Tibial artery (tissue), 4 donors: ENCODE measurements at regions not wholly inside any gene's neighbourhood (a gene's known extent, or its start where the extent isn't known, plus 50 kb on each side); places are given as distances from the start of the nearest gene placed in this dataset.

Experiments used
- DNase-seq, 2 donors: peaks; one replicate each; pipeline ENCODE4 v3.0.0-alpha.2; 2019
- H3K27ac ChIP-seq, 2 donors: fragments of 200-600 bp; sonication (generic) in 1 of 2; 1 replicate in 1 of 2; 2 replicates in 1 of 2; pipeline ENCODE4 v1.5.1; 2018 to 2019; ENCODE audit warnings: mild to moderate bottlenecking in 1 of 2
- H3K27me3 ChIP-seq, 2 donors: fragments of 200-600 bp; sonication (generic) in 1 of 2; one replicate each; pipeline versions ENCODE4 v1.5.1 to v1.6.0; 2016 to 2019
- H3K36me3 ChIP-seq, 3 donors: fragments of 200-600 bp; sonication (generic) in 2 of 3; one replicate each; pipeline ENCODE4 v1.5.1; 2016 to 2019; ENCODE audit warnings: mild to moderate bottlenecking in 2 of 3
- H3K4me1 ChIP-seq, 4 donors: fragments of 200-600 bp; sonication (generic) in 2 of 4; 1 replicate in 3 of 4; 2 replicates in 1 of 4; pipeline ENCODE4 v1.5.1; 2016 to 2019
- H3K4me3 ChIP-seq, 2 donors: fragments of 200-600 bp; sonication (generic) in 1 of 2; 1 replicate in 1 of 2; 2 replicates in 1 of 2; pipeline ENCODE4 v1.5.1; 2018 to 2019; ENCODE audit warnings: mild to moderate bottlenecking in 2 of 2
- H3K9me3 ChIP-seq, 3 donors: fragments of 200-600 bp; sonication (generic) in 1 of 3; one replicate each; pipeline ENCODE4 v1.5.1; 2016 to 2019
- intact Hi-C: fragments of 100-400 bp; cut with DNase I; formaldehyde crosslinking; loops from one replicate; pipeline ENCODE4 v1.15.0; 2023; ENCODE audit warnings: low total_unique reads
- TF ChIP-seq, protein P1 (sequence below), 2 experiments: fragments of 200-600 bp in 1 of 2; fragments of 450-650 bp in 1 of 2; IDR thresholded peaks; one replicate each; pipeline ENCODE4 v1.5.1; 2017 to 2019; ENCODE audit warnings: antibody characterized with exemption in 2 of 2, mild to moderate bottlenecking in 1 of 2, moderate library complexity in 1 of 2

DNA sequence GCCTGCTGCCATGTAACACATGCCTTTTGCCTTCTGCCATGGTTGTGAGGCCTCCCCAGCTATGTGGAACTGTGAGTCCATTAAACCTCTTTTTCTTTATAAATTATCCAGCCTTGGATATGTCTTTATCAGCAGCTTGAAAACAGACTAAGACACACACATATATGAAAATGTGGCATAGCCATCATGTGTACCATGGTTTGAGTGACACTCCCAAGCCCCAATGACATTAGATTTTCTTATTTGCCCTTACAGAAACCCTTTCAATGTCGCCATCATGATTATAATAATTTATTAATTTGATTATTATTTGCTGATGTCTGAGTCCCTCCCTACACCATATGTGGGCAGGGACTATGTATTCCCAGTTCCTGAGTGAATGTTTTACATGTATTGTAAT, 63.5 kb upstream of the FGGY start:
- Histone ChIP-seq H3K27ac (no peak overlapping the region), H3K9me3 (no peaks in the 10 kb centered on the region), H3K27me3 (no peaks in the 10 kb centered on the region), H3K4me3 (no peak overlapping the region), H3K4me1 (peaks cover 0 to 39% (median 8%) of the 10 kb centered on the region in 4 donors), H3K36me3 (no peaks in the 10 kb centered on the region)
- no peak for DNase-seq
- TF ChIP-seq, protein P1, sequence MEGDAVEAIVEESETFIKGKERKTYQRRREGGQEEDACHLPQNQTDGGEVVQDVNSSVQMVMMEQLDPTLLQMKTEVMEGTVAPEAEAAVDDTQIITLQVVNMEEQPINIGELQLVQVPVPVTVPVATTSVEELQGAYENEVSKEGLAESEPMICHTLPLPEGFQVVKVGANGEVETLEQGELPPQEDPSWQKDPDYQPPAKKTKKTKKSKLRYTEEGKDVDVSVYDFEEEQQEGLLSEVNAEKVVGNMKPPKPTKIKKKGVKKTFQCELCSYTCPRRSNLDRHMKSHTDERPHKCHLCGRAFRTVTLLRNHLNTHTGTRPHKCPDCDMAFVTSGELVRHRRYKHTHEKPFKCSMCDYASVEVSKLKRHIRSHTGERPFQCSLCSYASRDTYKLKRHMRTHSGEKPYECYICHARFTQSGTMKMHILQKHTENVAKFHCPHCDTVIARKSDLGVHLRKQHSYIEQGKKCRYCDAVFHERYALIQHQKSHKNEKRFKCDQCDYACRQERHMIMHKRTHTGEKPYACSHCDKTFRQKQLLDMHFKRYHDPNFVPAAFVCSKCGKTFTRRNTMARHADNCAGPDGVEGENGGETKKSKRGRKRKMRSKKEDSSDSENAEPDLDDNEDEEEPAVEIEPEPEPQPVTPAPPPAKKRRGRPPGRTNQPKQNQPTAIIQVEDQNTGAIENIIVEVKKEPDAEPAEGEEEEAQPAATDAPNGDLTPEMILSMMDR (IDR thresholded peaks at IDR 0.05) = no peak
- intact Hi-C loops = no loop called here

DNA sequence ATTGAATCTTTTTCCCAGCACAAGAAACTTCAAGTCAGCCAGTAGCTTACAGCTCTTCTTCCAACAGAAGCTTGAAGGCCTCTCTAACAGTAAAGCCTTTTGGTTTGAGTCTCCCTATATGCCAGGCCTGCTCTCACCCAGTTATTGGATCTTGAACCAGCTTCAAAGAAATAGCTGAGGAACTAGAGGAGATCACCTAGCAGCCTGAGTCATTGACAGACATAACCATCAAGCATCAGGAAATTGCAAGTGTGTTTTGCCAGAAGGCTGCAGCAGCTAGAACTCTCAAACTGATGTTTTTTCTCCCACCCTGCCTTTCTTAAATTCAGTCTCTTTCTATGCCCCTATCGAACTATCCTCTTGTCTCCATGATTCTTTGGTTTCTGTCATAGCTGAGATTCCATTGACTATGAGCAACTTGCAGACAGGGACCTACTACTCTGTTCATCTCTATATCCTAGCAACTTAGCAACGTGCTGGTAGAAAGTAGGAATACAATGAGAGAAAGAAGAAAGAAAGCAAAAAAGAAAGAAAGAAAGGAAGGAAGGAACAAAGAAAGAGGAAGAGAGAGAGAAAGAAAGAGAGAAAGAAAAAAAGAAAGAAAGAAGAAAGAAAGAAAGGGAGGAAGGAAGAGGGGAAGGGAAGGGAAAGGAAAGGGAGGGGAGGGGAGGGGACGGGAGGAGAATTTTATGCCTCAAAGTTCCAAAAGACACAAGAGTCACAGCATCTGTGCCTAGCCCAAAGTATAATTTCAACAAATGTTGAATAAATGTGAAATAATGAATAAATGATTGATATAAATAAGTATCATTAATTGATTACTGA, 60.0 kb upstream of the FGGY start:
- Histone ChIP-seq H3K27ac (no peak overlapping the region), H3K4me1 (peaks cover 0 to 11% (median 5%) of the 10 kb centered on the region in 4 donors), H3K4me3 (no peak overlapping the region), H3K36me3 (no peaks in the 10 kb centered on the region), H3K9me3 (no peaks in the 10 kb centered on the region), H3K27me3 (no peaks in the 10 kb centered on the region)
- TF ChIP-seq, protein P1 (IDR thresholded peaks at IDR 0.05) = no peak
- no peak for DNase-seq
- intact Hi-C loops = no loop called here

DNA sequence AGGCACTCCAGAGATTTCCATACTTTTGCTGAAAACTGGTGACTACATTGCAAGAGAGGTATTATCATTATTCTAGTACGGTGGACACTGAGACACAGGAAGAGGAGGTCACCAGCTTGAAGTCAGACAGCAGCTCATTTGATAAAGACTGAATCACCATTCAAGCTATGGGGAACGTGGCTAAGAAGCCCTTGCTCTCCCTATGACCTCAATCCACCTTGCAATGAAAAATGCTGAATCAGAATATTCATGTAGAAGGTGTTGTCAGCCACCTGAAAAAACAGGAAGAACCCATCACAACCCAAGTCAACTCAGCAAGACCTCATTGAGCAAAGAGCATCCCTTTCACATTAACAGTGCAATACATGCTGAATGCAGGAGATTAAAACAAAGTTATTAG, 59.0 kb upstream of the FGGY start:
- Histone ChIP-seq H3K27me3 (no peaks in the 10 kb centered on the region), H3K4me1 (peaks cover 0 to 12% (median 6%) of the 10 kb centered on the region in 4 donors), H3K36me3 (no peaks in the 10 kb centered on the region), H3K27ac (no peak overlapping the region), H3K9me3 (no peaks in the 10 kb centered on the region), H3K4me3 (no peak overlapping the region)
- intact Hi-C loops = no loop called here
- DNase-seq = no peak
- TF ChIP-seq, protein P1 (IDR thresholded peaks at IDR 0.05) = no peak

DNA sequence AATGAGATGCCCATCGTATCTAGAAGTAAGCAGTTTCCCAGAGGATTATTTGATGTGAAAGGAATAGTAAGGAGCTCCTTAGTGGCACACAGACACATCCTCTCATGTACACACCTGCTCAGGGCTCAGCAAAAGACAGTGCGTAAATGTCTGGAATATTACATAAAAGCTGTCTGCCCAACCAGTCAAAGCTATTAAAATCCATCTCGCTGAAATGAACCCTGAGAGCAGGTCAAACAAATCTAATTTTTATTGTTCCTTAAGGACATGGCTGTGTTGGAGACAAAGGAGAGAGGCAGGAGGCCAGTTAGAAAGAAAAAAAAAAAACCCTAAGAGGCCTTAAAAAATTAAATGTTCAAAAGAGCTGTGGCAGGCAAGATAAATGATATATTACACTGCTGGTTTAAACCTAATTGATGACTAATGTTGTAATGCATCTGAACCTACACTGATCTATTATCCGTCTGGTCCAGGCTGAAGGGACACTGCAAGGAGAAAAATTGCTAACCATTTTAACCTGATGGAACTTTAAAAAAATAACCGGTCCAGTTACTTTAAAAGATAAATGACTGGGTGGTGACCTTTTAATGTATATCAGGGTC, 58.5 kb upstream of the FGGY start:
- Histone ChIP-seq H3K9me3 (no peaks in the 10 kb centered on the region), H3K4me3 (no peak overlapping the region), H3K4me1 (peaks cover 0 to 16% (median 7%) of the 10 kb centered on the region in 4 donors), H3K27ac (no peak overlapping the region), H3K36me3 (no peaks in the 10 kb centered on the region), H3K27me3 (no peaks in the 10 kb centered on the region)
- TF ChIP-seq, protein P1 (IDR thresholded peaks at IDR 0.05) = no peak
- intact Hi-C loops = no loop called here
- no peak for DNase-seq

DNA sequence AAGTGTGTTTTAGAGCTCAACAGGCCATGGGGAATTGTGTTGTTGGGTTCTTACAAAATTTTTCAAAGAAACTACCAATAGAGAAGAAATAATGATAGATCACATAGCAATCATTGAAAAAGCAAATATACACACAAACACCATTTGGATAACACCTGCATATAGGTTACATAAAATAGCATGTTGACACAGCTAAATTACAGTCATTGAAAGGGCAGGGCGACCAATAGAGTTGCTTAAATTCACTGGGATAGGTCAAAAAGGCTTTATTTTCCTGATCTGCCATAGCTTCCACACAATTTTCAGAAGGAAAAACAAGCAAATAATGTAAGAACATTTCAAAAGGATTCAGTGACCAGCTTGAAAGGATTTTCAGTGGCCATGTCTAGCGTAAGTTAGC, 57.9 kb upstream of the FGGY start:
- no peaks in the 10 kb centered on the region for H3K36me3 ChIP-seq
- TF ChIP-seq, protein P1 (IDR thresholded peaks at IDR 0.05) = no peak
- no peak for DNase-seq
- no peak overlapping the region for H3K4me3 ChIP-seq
- no peak overlapping the region for H3K27ac ChIP-seq
- peaks cover 0 to 16% (median 7%) of the 10 kb centered on the region in 4 donors for H3K4me1 ChIP-seq
- no peaks in the 10 kb centered on the region for H3K27me3 ChIP-seq
- no peaks in the 10 kb centered on the region for H3K9me3 ChIP-seq
- intact Hi-C loops = no loop called here
